T-helper 1 cell treated with Interleukin-12 subunit alpha and Interleukin-12 subunit beta and Interleukin-4 antibody, amounts not matched to agents 30 μg/mL and 1 μg/mL, for 36 hours (primary cell): ENCODE measurements at regions not wholly inside any gene's neighbourhood (a gene's known extent, or its start where the extent isn't known, plus 50 kb on each side); places are given as distances from the start of the nearest gene placed in this dataset.

Experiments
- H3K27ac Mint-ChIP-seq: one replicate; pipeline ENCODE4 v1.8.0; 2021; ENCODE audit warnings: mild to moderate bottlenecking, mixed read lengths
- H3K27me3 Mint-ChIP-seq: one replicate; pipeline ENCODE4 v1.8.0; 2021; ENCODE audit warnings: low read depth, mixed read lengths
- H3K36me3 Mint-ChIP-seq: one replicate; pipeline ENCODE4 v1.8.0; 2021; ENCODE audit warnings: low read depth, mixed read lengths
- H3K4me1 Mint-ChIP-seq: one replicate; pipeline ENCODE4 v1.8.0; 2021; ENCODE audit warnings: low read depth, mixed read lengths
- H3K4me3 Mint-ChIP-seq: one replicate; pipeline ENCODE4 v1.8.0; 2021; ENCODE audit warnings: mild to moderate bottlenecking, moderate library complexity, mixed read lengths
- H3K9me3 Mint-ChIP-seq: one replicate; pipeline ENCODE4 v1.8.0; 2021; ENCODE audit warnings: mixed read lengths

DNA sequence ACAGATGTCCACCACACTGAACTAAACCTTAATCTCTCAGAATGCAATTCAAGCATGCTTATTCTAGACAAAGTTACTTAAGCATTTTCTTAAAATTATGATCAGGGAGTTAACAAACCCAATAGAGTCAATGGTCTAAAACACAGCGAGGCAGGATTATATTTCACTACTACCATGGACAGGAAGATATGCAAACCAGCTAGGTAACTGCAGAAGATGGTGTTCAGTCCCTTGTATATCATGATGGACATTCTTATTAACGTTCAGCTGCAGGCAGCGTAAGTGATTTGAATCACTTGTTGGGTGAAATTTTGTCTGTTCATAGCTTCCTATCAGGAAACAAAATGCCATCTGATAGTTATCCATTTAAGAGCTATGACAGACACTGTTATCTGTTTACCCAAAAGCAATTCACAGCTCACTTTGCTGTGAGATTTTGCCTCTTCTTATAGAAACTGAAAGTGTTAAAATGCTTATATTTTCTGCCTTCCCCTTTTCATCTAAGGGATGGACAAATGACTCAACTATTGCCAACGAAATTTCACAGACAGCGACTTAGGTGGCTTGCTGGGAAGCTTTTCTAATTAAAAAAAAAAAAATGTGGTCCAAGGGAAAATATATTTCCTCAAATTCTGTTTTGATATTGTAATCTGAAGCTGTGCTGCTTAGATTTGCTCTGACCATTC, 591.9 kb downstream of the DACH1 start:
- Mint-ChIP-seq H3K27ac (no peak overlapping the region), H3K9me3 (no peaks in the 10 kb centered on the region), H3K4me3 (no peak overlapping the region), H3K36me3 (no peaks in the 10 kb centered on the region), H3K27me3 (no peaks in the 10 kb centered on the region), H3K4me1 (no peaks in the 10 kb centered on the region)

DNA sequence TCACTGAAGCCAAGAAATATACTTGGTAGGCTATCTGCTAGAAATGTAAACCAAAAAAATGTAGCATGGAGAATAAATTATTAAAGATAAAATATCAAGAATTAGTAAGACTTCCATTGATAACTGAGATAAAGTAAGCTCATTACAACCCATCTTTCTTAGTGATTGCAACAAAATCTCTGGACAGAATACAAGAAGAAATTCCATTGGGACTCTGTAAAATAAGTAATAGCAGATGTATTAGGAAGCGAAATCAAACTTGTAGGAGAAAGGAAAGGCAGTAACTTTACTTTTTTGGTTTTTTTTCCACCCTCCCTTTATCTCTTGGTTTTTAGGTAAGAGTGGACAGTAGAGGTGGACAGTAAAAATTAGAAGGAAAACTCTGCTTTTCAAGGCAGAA, 605.7 kb downstream of the DACH1 start:
- Mint-ChIP-seq H3K36me3 (no peaks in the 10 kb centered on the region), H3K4me1 (no peaks in the 10 kb centered on the region), H3K4me3 (no peak overlapping the region), H3K27me3 (no peaks in the 10 kb centered on the region), H3K9me3 (no peaks in the 10 kb centered on the region), H3K27ac (no peak overlapping the region)

DNA sequence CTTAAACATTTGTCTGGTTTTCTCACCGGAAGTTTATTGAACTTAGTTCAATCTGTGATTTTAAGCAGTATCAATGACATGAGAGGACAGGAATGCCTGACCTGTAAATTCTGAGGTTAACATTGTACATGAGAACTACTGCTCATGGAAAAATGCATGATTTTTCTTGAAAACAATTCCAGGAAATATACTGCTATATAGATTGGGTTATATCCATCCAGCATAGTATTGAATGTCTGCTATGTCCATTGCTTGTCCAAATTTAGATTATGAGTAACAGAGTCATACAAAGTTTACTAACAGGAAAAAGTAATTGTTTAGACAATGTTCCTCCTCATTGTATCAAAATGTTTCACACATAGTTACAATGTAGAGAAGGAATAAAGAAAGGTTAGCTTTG, 606.8 kb downstream of the DACH1 start:
- Mint-ChIP-seq H3K4me3 (no peak overlapping the region), H3K36me3 (no peaks in the 10 kb centered on the region), H3K9me3 (no peaks in the 10 kb centered on the region), H3K27ac (no peak overlapping the region), H3K4me1 (no peaks in the 10 kb centered on the region), H3K27me3 (no peaks in the 10 kb centered on the region)

DNA sequence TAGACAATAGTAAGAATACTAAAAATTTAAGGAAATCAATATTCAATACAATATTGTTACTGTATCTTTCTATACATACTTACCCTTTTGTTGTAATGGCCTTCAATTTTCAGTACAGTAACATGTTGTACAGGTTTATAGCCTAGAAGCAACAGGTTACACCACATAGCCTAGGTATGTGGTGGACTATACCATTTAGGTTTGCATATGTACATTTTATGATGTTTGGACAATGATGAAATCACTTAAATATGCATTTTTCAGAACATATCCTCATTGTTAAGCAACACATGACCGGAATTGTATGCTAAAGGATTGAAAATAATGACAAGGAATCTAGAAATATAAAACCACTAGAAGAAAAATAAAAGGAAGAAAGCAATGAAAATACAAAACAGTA, 611.4 kb downstream of the DACH1 start:
- Mint-ChIP-seq H3K27me3 (no peaks in the 10 kb centered on the region), H3K9me3 (no peaks in the 10 kb centered on the region), H3K4me3 (no peak overlapping the region), H3K36me3 (no peaks in the 10 kb centered on the region), H3K4me1 (no peaks in the 10 kb centered on the region), H3K27ac (no peak overlapping the region)

DNA sequence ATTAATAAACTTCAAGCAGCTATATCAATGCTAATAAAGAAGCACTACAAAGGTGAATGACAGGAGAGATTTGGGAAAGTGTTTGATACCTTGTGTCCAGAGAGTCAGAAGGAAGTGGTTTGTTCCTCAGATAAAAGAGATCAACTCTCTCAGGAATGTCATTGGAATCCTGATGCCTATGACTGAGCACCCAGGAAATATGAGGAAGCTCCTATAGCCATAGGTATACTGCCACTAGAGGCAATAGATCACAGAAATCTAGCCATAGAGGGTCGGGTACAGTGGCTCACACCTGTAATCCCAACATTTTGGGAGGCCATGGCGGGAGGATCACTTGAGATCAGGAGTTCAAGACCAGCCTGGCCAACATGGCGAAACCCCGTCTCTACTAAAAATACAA, 612.6 kb downstream of the DACH1 start:
- H3K9me3 Mint-ChIP-seq = no peaks in the 10 kb centered on the region
- no peaks in the 10 kb centered on the region for H3K27me3 Mint-ChIP-seq
- no peaks in the 10 kb centered on the region for H3K36me3 Mint-ChIP-seq
- no peaks in the 10 kb centered on the region for H3K4me1 Mint-ChIP-seq
- no peak overlapping the region for H3K4me3 Mint-ChIP-seq
- no peak overlapping the region for H3K27ac Mint-ChIP-seq

DNA sequence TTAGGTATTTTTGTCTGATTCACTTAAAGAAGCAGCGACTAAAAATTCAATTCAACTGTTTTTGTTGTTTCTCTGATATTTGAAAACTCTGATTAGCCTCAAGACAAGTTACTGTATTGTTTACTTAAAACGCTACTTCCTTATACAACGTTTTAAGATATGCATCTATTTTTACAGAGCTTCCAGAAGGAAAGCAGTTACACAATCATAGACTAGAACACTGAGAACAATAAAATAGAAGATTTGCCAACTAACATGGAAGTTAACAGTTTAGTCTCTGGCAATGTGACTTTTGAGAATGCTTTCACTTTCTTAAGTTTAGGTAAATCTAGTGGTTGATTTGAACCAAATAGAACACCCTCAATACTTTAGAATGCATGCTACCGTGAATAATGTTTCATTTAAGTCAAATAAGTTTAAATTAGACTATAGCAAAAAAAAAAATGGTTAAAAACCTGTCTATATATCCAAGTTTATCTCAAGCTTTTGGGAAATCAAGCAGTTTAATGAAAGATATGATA, 614.8 kb downstream of the DACH1 start:
- H3K9me3 Mint-ChIP-seq = no peaks in the 10 kb centered on the region
- H3K4me1 Mint-ChIP-seq = no peaks in the 10 kb centered on the region
- no peaks in the 10 kb centered on the region for H3K27me3 Mint-ChIP-seq
- no peak overlapping the region for H3K27ac Mint-ChIP-seq
- H3K4me3 Mint-ChIP-seq = no peak overlapping the region
- no peaks in the 10 kb centered on the region for H3K36me3 Mint-ChIP-seq

DNA sequence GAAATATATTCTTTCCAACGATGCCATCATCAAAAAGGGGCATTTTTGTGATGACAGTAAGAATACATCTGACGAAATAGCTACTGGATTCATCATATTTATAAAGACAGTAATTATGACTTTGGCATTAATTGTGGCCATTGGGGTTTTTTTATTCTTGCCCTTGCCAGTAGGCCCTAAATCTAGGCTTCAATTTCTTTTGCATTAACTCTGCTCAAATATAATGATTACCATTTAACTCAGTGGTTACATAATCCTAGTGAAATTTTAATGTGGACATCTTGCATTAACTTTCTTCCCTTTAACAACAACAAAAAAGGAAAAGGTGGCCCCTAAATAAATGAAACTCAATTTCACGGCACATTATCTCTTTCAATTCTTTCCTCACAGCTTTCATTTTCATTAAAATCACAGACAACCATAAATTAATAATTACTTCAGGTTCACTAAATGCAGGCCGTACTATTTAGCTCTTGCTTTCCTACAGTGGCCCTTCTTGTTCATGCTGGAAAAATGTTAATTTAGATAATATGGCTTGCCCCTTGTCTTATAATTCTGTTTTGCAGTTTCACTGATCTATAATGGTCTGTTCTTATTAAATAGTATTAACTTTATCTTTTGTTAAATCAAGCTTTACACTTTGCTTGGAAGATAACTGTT, 615.6 kb downstream of the DACH1 start:
- no peaks in the 10 kb centered on the region for H3K9me3 Mint-ChIP-seq
- H3K27ac Mint-ChIP-seq = no peak overlapping the region
- no peaks in the 10 kb centered on the region for H3K27me3 Mint-ChIP-seq
- no peaks in the 10 kb centered on the region for H3K36me3 Mint-ChIP-seq
- H3K4me1 Mint-ChIP-seq = no peaks in the 10 kb centered on the region
- H3K4me3 Mint-ChIP-seq = no peak overlapping the region

DNA sequence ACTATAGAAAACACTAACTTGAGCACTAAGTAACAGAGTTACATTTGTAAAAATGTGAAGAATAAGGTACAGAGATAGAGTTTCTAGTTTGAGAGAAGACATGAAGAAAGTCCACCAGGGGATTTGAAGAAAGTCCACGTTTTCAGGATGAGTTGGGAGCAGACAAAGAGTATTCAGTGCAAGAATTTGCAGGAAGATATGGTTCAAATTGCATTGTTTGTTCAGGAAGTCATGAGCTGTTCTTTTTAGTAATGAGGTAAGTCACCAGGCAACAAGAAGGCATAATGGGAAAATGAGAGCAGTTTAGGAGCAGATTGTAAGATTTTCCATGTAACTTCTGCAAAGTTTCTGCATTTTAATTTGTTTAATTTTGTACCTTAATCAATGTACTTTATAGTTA, 618.0 kb downstream of the DACH1 start:
- H3K9me3 Mint-ChIP-seq = no peaks in the 10 kb centered on the region
- no peak overlapping the region for H3K27ac Mint-ChIP-seq
- no peak overlapping the region for H3K4me3 Mint-ChIP-seq
- H3K27me3 Mint-ChIP-seq = no peaks in the 10 kb centered on the region
- H3K4me1 Mint-ChIP-seq = no peaks in the 10 kb centered on the region
- no peaks in the 10 kb centered on the region for H3K36me3 Mint-ChIP-seq

DNA sequence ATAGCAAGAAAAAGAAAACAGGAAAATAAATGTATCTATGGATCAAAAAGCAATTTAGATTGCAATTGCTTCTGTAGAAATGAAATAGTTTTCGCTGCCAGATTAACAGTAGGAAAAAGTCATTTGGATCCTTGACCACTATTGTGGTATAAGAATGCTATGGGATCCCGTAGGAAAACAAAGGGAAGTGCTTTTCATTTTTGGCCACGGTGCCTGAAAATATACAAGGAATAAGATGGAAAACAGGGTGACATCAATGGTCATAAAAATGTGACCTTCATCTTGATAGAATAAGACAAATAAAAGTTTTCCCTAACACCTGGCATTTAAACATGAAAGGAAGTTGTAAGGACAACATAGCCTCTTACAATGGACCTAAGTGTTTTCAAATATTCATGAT, 622.8 kb downstream of the DACH1 start:
- no peaks in the 10 kb centered on the region for H3K4me1 Mint-ChIP-seq
- no peaks in the 10 kb centered on the region for H3K36me3 Mint-ChIP-seq

DNA sequence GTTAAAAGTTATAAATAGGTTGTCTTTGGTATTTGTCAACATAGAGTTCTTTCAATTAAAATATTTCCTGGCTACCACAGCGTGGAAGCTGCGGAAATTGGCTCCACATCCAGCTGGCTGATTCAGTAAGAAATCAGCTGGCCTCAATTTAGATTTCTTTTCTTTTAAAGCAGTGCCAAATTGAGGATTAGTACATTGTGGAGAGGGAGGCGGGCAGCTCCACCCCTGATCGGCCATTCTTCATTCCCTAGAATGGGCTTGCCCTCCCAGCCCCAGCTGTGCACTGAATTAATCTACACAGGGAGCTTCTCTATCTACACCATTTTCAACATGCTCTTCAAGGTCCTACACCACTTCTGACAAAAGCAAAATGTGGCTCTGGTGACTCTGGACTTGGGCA, 624.8 kb downstream of the DACH1 start:
- Mint-ChIP-seq H3K27ac (no peak overlapping the region), H3K36me3 (no peaks in the 10 kb centered on the region), H3K4me1 (no peaks in the 10 kb centered on the region), H3K9me3 (no peaks in the 10 kb centered on the region), H3K27me3 (no peaks in the 10 kb centered on the region), H3K4me3 (no peak overlapping the region)

More for the DNA sequence above, 622.8 kb downstream of the DACH1 start:
- Mint-ChIP-seq H3K27ac (no peak overlapping the region), H3K4me3 (no peak overlapping the region), H3K9me3 (no peaks in the 10 kb centered on the region), H3K27me3 (no peaks in the 10 kb centered on the region)

DNA sequence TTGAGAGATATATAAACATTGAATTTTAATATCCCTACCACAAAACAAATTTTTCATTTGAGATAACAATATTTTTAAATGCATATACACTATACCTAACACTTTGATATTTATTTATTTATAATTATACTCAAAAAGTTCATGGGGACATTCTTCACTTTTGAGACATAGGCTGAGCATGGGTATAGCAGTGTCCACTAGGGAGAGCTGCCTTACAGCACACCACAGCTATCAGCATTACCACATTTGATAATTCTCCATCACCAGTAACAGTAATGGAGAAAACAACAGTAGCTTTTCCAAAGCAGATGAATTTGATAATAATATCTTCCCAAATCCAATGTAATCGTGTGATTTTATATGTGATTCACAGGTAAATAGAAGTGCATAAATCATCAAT, 626.1 kb downstream of the DACH1 start:
- no peaks in the 10 kb centered on the region for H3K27me3 Mint-ChIP-seq

DNA sequence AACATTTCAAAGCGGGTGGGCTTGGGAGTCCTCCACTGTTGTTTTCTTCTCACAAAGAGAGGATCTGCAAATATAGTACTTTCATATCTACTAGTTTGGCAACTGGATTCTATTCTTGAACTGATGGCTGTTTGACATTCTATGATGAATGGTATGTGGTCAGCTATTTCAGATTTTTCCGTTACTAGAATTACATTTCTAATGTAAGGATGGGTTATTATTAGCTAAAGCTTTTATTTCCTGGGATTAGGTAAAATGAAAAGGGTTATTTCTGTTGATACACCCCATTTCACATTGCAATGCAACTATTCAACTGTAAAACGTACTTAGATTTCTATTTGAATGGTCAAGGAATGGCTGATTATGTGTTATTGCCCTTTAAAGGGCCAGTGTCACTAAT, 629.7 kb downstream of the DACH1 start:
- no peak overlapping the region for H3K27ac Mint-ChIP-seq
- H3K4me1 Mint-ChIP-seq = no peaks in the 10 kb centered on the region
- no peak overlapping the region for H3K4me3 Mint-ChIP-seq
- no peaks in the 10 kb centered on the region for H3K9me3 Mint-ChIP-seq
- H3K36me3 Mint-ChIP-seq = no peaks in the 10 kb centered on the region
- no peaks in the 10 kb centered on the region for H3K27me3 Mint-ChIP-seq

More for the DNA sequence above, 626.1 kb downstream of the DACH1 start:
- Mint-ChIP-seq H3K4me1 (no peaks in the 10 kb centered on the region), H3K9me3 (no peaks in the 10 kb centered on the region), H3K36me3 (no peaks in the 10 kb centered on the region), H3K27ac (no peak overlapping the region), H3K4me3 (no peak overlapping the region)

DNA sequence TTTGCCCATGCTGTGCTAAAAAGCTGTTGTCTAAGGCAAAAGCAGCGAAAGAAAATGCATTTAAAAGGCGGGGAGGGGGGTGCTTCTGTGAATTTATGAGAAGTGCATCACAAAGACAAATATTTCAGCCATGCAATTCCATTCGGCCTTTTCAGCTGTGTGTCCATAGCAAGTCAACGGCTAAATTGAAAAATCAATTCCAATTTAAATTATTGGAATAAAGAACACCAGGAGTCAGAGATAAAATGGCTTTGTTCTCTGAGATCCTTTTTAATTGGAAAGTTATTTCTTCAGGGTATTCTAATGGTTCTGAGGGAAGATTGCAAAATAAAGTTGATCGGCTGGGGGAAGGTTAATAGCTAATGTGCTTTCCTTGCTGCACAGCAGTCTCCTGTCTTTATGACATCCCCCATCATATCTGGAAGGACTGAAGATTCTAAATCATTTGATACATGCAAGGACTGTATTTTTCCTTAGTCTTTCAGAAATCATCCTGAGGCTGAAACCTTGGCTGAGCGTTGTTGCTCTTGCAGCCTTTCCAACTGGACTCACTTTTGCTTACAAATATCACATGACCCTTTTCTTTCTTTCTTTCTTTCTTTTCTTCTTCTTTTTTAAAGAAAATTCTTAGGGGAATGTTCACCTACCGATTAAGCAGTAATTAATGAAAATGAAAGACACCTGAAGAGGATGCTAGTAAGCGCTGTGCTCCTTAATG, 647.1 kb downstream of the DACH1 start:
- Mint-ChIP-seq H3K36me3 (no peaks in the 10 kb centered on the region), H3K4me3 (no peak overlapping the region), H3K27ac (no peak overlapping the region), H3K4me1 (no peaks in the 10 kb centered on the region), H3K9me3 (no peaks in the 10 kb centered on the region), H3K27me3 (no peaks in the 10 kb centered on the region)

DNA sequence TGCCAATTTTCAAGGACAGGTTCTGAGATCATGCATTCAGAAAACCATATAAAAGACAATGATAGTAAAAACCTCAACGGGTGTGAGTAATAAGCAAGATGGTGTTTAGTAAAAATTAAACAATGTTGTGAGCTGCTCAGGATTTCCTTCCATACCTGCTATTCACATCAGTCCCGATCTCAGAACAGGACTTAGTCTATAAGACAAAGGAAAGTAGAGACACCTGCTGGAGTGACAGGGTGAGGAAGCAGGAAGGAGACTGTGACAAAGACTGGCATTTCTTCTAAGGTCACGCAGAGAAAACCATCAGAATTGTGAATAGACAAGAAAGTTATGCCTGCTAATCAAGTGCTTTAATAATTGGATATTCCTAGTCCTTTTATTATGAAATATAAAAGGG, 648.0 kb downstream of the DACH1 start:
- H3K4me3 Mint-ChIP-seq = no peak overlapping the region
- no peaks in the 10 kb centered on the region for H3K27me3 Mint-ChIP-seq
- no peaks in the 10 kb centered on the region for H3K4me1 Mint-ChIP-seq
- no peaks in the 10 kb centered on the region for H3K36me3 Mint-ChIP-seq
- no peaks in the 10 kb centered on the region for H3K9me3 Mint-ChIP-seq
- H3K27ac Mint-ChIP-seq = no peak overlapping the region

DNA sequence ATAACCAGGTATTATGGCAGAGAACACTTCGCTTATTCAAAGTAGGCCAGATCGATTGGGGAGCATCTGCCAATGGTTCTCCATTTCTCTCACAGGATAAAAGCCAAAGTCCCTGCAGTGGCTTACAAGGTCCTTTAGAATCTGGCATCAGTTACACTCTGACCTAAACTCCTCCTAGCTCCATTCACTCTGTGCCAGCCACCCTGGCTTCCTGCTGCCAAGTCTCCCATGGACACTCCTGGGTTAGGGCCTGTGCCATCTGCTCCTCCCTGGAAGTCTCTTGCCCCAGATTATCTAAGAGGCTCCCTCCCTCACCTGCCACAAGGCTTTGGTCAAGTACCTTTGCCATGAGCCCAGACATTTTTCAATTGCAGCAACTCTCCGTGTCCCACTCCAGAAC, 649.2 kb downstream of the DACH1 start:
- Mint-ChIP-seq H3K36me3 (no peaks in the 10 kb centered on the region), H3K4me1 (no peaks in the 10 kb centered on the region), H3K27ac (no peak overlapping the region), H3K4me3 (no peak overlapping the region), H3K9me3 (no peaks in the 10 kb centered on the region), H3K27me3 (no peaks in the 10 kb centered on the region)
